K562 (cell line): ENCODE measurements at regions not wholly inside any gene's neighbourhood (a gene's known extent, or its start where the extent isn't known, plus 50 kb on each side); places are given as distances from the start of the nearest gene placed in this dataset.

ENCODE experiments used
- ATAC-seq: fragments of 200-7000 bp; cut with Tn5 transposase; 3 replicates; pipeline ENCODE4 v1.9.1; 2020; ENCODE audit warnings: moderate library complexity
- BruUV-seq: library from RNA; stranded (reverse); fragments of 400-500 nt; replicated peaks from 2 replicates; lab custom pipeline; 2021; lab: Mats Ljungman, UMichigan
- CTCF ChIA-PET: fragments of 300-600 bp; formaldehyde crosslinking; extraction: SDS; loops from one replicate; lab custom pipeline; 2021; ENCODE audit warnings: low intra/inter-chr PET ratio; lab: Yijun Ruan, JAX
- POLR2A ChIA-PET: fragments of 300-600, 350-650 bp; sonication (Branson Sonifier 250); formaldehyde crosslinking; extraction: SDS; loops from one replicate; lab custom pipeline; 2021; ENCODE audit warnings: antibody characterized with exemption, inconsistent platforms; lab: Yijun Ruan, JAX
- DNase-seq, 4 experiments: peaks; one replicate each; pipeline versions ENCODE4 v3.0.0 to v3.0.0-alpha.2; 2011 to 2018; ENCODE audit warnings: low spot score in 3 of 4, mixed read lengths in 3 of 4; ENCODE audit errors: extremely low read depth in 1 of 4
- FAIRE-seq: peaks from 2 replicates; lab custom pipeline; 2011; peaks lifted over from hg19 to GRCh38; lab: Jason Lieb, UNC
- H2AFZ ChIP-seq: 2 replicates; pipeline ENCODE4 v1.6.0; 2011; ENCODE audit warnings: low read depth, low read length, control low read depth, inconsistent platforms
- H3K27ac ChIP-seq: fragments of 200-600 bp; 3 replicates; pipeline ENCODE4 v1.8.0; 2011; ENCODE audit warnings: low read depth, mild to moderate bottlenecking, control low read depth, inconsistent platforms, low read length, moderate library complexity, mixed read lengths; ENCODE audit errors: extremely low read depth
- H3K27me3 ChIP-seq, 2 experiments: fragments of 300-600 bp in 1 of 2; 2 replicates in 1 of 2; 3 replicates in 1 of 2; pipeline versions ENCODE4 v1.6.0 to v1.8.0; 2011; ENCODE audit warnings: inconsistent platforms in 2 of 2, low read length in 2 of 2, mild to moderate bottlenecking in 1 of 2, mixed read lengths in 1 of 2, moderate library complexity in 1 of 2; ENCODE audit not compliant: control insufficient read depth in 2 of 2, insufficient read depth in 2 of 2
- H3K36me3 ChIP-seq: fragments of 300-600 bp; 3 replicates; pipeline ENCODE4 v1.8.0; 2011; ENCODE audit warnings: mild to moderate bottlenecking, low read length, inconsistent platforms; ENCODE audit not compliant: control insufficient read depth, insufficient read depth
- H3K4me1 ChIP-seq, 2 experiments: fragments of 200-600 bp in 1 of 2; replicated peaks in 1 of 2; 2 replicates in 1 of 2; 3 replicates in 1 of 2; pipeline versions ENCODE4 v1.5.1 to v1.8.0; 2011; ENCODE audit warnings: inconsistent platforms in 2 of 2, low read length in 2 of 2, mild to moderate bottlenecking in 1 of 2, mixed read lengths in 1 of 2, moderate library complexity in 1 of 2; ENCODE audit not compliant: control insufficient read depth in 2 of 2, insufficient read depth in 2 of 2
- H3K4me2 ChIP-seq: 2 replicates; pipeline ENCODE4 v1.6.1; 2011; ENCODE audit warnings: low read length, control low read depth, inconsistent platforms, mixed read lengths; ENCODE audit not compliant: insufficient read depth
- H3K4me3 ChIP-seq: fragments of 200-600 bp; sonication (generic), shearing (Covaris generic); 2 replicates; pipeline ENCODE4 v1.5.1; 2016; ENCODE audit warnings: control low read depth, inconsistent platforms
- H3K79me2 ChIP-seq: fragments of 200-600 bp; 3 replicates; pipeline ENCODE4 v1.8.0; 2011; ENCODE audit warnings: low read length, inconsistent platforms; ENCODE audit not compliant: control insufficient read depth, insufficient read depth
- H3K9ac ChIP-seq, 2 experiments: 2 replicates each; pipeline versions ENCODE4 v1.6.0 to v1.6.1; 2011; ENCODE audit warnings: low read depth in 2 of 2, low read length in 2 of 2, control low read depth in 1 of 2, inconsistent platforms in 1 of 2, mild to moderate bottlenecking in 1 of 2, mixed read lengths in 1 of 2; ENCODE audit not compliant: insufficient read depth in 1 of 2
- H3K9me1 ChIP-seq: one replicate; pipeline ENCODE4 v1.6.0; 2011; ENCODE audit warnings: inconsistent platforms, mild to moderate bottlenecking, low read length, moderate library complexity; ENCODE audit not compliant: control insufficient read depth, insufficient read depth
- H3K9me3 ChIP-seq: replicated peaks from 2 replicates; pipeline ENCODE4 v1.5.1; 2011; ENCODE audit warnings: low read depth, low read length, inconsistent platforms; ENCODE audit not compliant: control insufficient read depth, insufficient read depth
- H4K20me1 ChIP-seq: replicated peaks from 2 replicates; pipeline ENCODE4 v1.6.1; 2011; ENCODE audit warnings: low read length, inconsistent platforms, mixed read lengths; ENCODE audit not compliant: control insufficient read depth, insufficient read depth
- BRF1 ChIP-seq: IDR thresholded peaks from 3 replicates; pipeline ENCODE4 v1.6.1; 2011; ENCODE audit warnings: borderline replicate concordance, mild to moderate bottlenecking; ENCODE audit not compliant: insufficient read length; ENCODE audit errors: extremely low read depth
- CBX1 ChIP-seq: sonication (generic); IDR thresholded peaks from 2 replicates; pipeline ENCODE4 v1.6.1; 2016; ENCODE audit warnings: antibody characterized with exemption, low read depth, mild to moderate bottlenecking
- CBX8 ChIP-seq: fragments of 200-600 bp; sonication (generic); IDR thresholded peaks from 2 replicates; pipeline ENCODE4 v1.6.1; 2012; ENCODE audit warnings: borderline replicate concordance, mixed run types, low read depth, mild to moderate bottlenecking, moderate library complexity, mixed read lengths, low read length, control low read depth, inconsistent platforms; ENCODE audit not compliant: poor library complexity, severe bottlenecking; ENCODE audit errors: extremely low read depth
- CHD1 ChIP-seq: fragments of 200-600 bp; sonication (generic); IDR thresholded peaks from one replicate; pipeline ENCODE4 v1.6.1; 2012; ENCODE audit warnings: mild to moderate bottlenecking, moderate library complexity, low read length, inconsistent platforms
- DMBX1 ChIP-seq: fragments of 250-450 bp; sonication (Bioruptor Pico); IDR thresholded peaks from 2 replicates; pipeline ENCODE4 v1.8.0; 2022; ENCODE audit warnings: inconsistent platforms, mild to moderate bottlenecking, moderate library complexity, borderline replicate concordance
- JUN ChIP-seq, 2 experiments: sonication (generic) in 1 of 2; formaldehyde crosslinking in 1 of 2; IDR thresholded peaks; 2 replicates each; pipeline versions ENCODE4 v1.6.1 to v1.8.0; 2012 to 2022; ENCODE audit warnings: borderline replicate concordance in 2 of 2, mild to moderate bottlenecking in 2 of 2, improper control_type of control experiment in 1 of 2, low read depth in 1 of 2, low read length in 1 of 2, missing genetic modification reagents in 1 of 2
- NFYB ChIP-seq: IDR thresholded peaks from 2 replicates; pipeline ENCODE4 v1.6.1; 2011; ENCODE audit warnings: mild to moderate bottlenecking, moderate library complexity; ENCODE audit not compliant: insufficient read length; ENCODE audit errors: extremely low read depth
- NR2C1 ChIP-seq, 2 experiments: fragments of 450-650 bp; IDR thresholded peaks; 2 replicates each; pipeline ENCODE4 v1.6.1; 2017; ENCODE audit warnings: mild to moderate bottlenecking in 2 of 2, antibody characterized with exemption in 1 of 2, inconsistent platforms in 1 of 2, missing compliant biosample characterization in 1 of 2, missing genetic modification characterization in 1 of 2
- NR4A1 ChIP-seq, 2 experiments: fragments of 250-450 bp in 1 of 2; fragments of 450-650 bp in 1 of 2; sonication (Bioruptor Pico) in 1 of 2; IDR thresholded peaks; 2 replicates each; pipeline versions ENCODE4 v1.4.0 to v1.6.1; 2016 to 2020; ENCODE audit warnings: mild to moderate bottlenecking in 2 of 2, missing compliant biosample characterization in 1 of 2, missing genetic modification characterization in 1 of 2, moderate library complexity in 1 of 2
- RFX5 ChIP-seq: IDR thresholded peaks from 2 replicates; pipeline ENCODE4 v1.6.1; 2011; ENCODE audit warnings: low read depth, mild to moderate bottlenecking, improper control_type of control experiment, low read length
- TCF3 ChIP-seq: sonication (generic); formaldehyde crosslinking; IDR thresholded peaks from 2 replicates; pipeline ENCODE4 v1.4.0; 2020; ENCODE audit warnings: mild to moderate bottlenecking, missing genetic modification reagents
- YBX1 ChIP-seq: fragments of 450-650 bp; IDR thresholded peaks from 2 replicates; pipeline ENCODE4 v1.7.1; 2016; ENCODE audit warnings: mild to moderate bottlenecking
- ZFPM2 ChIP-seq: fragments of 250-450 bp; sonication (Bioruptor Pico); IDR thresholded peaks from 2 replicates; pipeline ENCODE4 v1.5.1; 2022; ENCODE audit warnings: mild to moderate bottlenecking
- ZHX1 ChIP-seq: fragments of 150-350 bp; conservative IDR thresholded peaks from 2 replicates; pipeline ENCODE4 v1.6.1; 2014; ENCODE audit warnings: low read length
- ZNF3 ChIP-seq: fragments of 250-450 bp; sonication (Bioruptor Pico); IDR thresholded peaks from 2 replicates; pipeline ENCODE4 v1.5.0; 2021; ENCODE audit warnings: mild to moderate bottlenecking, moderate library complexity
- ZNF431 ChIP-seq: sonication (generic); formaldehyde crosslinking; IDR thresholded peaks from 2 replicates; pipeline ENCODE4 v1.8.0; 2022; ENCODE audit warnings: mild to moderate bottlenecking, missing genetic modification reagents
- ZNF57 ChIP-seq: fragments of 450-650 bp; formaldehyde crosslinking; IDR thresholded peaks from 2 replicates; pipeline ENCODE4 v1.4.0; 2020; ENCODE audit warnings: mild to moderate bottlenecking, moderate library complexity
- ZNF785 ChIP-seq: fragments of 250-450 bp; sonication (Bioruptor Pico); IDR thresholded peaks from 2 replicates; pipeline ENCODE4 v1.4.0; 2020; ENCODE audit warnings: mild to moderate bottlenecking
- WGBS: fragments of 100-300 bp; shearing (Covaris generic); methylation state at CpG from one replicate; pipeline ENCODE4 v1.1.6; 2016; ENCODE audit warnings: low coverage, mixed read lengths; ENCODE audit not compliant: insufficient coverage; ENCODE audit errors: missing lambda C conversion rate; 5-methylcytosine and 5-hydroxymethylcytosine counted together
- in situ Hi-C: fragments of 300-500 bp; cut with MboI; formaldehyde crosslinking; loops from 4 replicates; pipeline ENCODE4 v1.15.0; 2018; ENCODE audit warnings: inconsistent platforms, mixed read lengths
- intact Hi-C: fragments of 100-400 bp; cut with micrococcal nuclease; formaldehyde crosslinking; loops from 2 replicates; pipeline ENCODE4 v1.14.2; 2022
- TF ChIP-seq, protein P1 (sequence below), 2 experiments: IDR thresholded peaks; 2 replicates each; pipeline ENCODE4 v1.6.1; 2011; ENCODE audit warnings: borderline replicate concordance in 1 of 2, control low read depth in 1 of 2, low read depth in 1 of 2, low read length in 1 of 2, mild to moderate bottlenecking in 1 of 2, mixed read lengths in 1 of 2, moderate library complexity in 1 of 2; ENCODE audit not compliant: insufficient read depth in 1 of 2, insufficient read length in 1 of 2, poor library complexity in 1 of 2, severe bottlenecking in 1 of 2; ENCODE audit errors: extremely low read depth in 1 of 2

DNA sequence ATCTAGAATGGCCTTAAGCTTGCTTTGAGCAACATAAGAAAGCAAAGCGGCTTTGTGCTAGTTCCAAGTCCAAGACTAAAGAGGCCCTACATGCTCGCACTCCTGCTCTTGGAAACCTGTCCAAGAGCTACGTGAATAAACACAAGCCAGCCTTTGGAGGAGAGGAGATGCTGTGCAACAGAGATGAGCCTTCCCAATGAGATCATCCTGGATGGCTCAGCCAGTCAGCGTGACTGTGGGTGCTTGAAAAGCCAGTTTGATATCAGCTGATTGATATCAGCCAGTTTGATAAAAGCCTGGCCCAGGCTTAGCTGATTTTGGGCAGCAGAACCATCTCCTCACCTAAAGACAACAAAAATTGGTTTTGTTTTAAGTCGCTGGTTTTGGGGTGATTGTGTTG is 481.0 kb upstream of the DSEL start:
- ATAC-seq, result no peak
- ChIA-PET CTCF (no interaction called here), POLR2A (no interaction called here)
- Histone ChIP-seq H3K79me2 (no peaks in the 10 kb centered on the region), H4K20me1 (no peaks in the 10 kb centered on the region), H3K27ac (no peak overlapping the region), H3K4me2 (no peak overlapping the region), H3K9me3 (no peaks in the 10 kb centered on the region), H3K36me3 (no peaks in the 10 kb centered on the region), H2AFZ (no peak overlapping the region), H3K27me3 (no peaks in the 10 kb centered on the region), H3K9me1 (no peaks in the 10 kb centered on the region), H3K9ac (no peak overlapping the region), H3K4me1 (no peaks in the 10 kb centered on the region), H3K4me3 (no peak overlapping the region)
- WGBS, result 0% methylated on average over 5 of the region's 5 CpGs
- in situ Hi-C loops, result no loop called here
- no peak for DNase-seq
- intact Hi-C loops, result no loop called here
- no TSS peak for BruUV-seq
- FAIRE-seq, result no peak
- TF ChIP-seq CHD1 (no peak), ZFPM2 (CRISPR knock-in tag) (no peak), ZNF3 (CRISPR knock-in tag) (no peak), ZNF785 (CRISPR knock-in tag) (no peak), BRF1 (no peak), NFYB (no peak), NR4A1 (CRISPR knock-in tag; IDR thresholded peaks at IDR 0.05) (no peak), NR4A1 (tag; IDR thresholded peaks at IDR 0.05) (no peak), YBX1 (no peak), DMBX1 (CRISPR knock-in tag) (no peak), CBX8 (no peak), CBX1 (no peak), RFX5 (no peak), ZNF57 (CRISPR knock-in tag) (no peak), JUN (IDR thresholded peaks at IDR 0.05; ENCODE audit: borderline replicate concordance, low read depth, low read length) (no peak), JUN (CRISPR knock-in tag; IDR thresholded peaks at IDR 0.05; ENCODE audit: borderline replicate concordance) (no peak), ZNF431 (no peak), ZHX1 (no peak), TCF3 (no peak), NR2C1 (IDR thresholded peaks at IDR 0.05) (no peak), NR2C1 (tag; IDR thresholded peaks at IDR 0.05) (no peak)
- TF ChIP-seq, protein P1, sequence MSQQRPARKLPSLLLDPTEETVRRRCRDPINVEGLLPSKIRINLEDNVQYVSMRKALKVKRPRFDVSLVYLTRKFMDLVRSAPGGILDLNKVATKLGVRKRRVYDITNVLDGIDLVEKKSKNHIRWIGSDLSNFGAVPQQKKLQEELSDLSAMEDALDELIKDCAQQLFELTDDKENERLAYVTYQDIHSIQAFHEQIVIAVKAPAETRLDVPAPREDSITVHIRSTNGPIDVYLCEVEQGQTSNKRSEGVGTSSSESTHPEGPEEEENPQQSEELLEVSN (IDR thresholded peaks at IDR 0.05; ENCODE audit: borderline replicate concordance in 1 of 2, extremely low read depth in 1 of 2, insufficient read depth in 1 of 2, insufficient read length in 1 of 2, low read depth in 1 of 2, low read length in 1 of 2, poor library complexity in 1 of 2, severe bottlenecking in 1 of 2), result no peak
